CD4-positive, alpha-beta T cell (primary cell): ENCODE measurements at regions not wholly inside any gene's neighbourhood (a gene's known extent, or its start where the extent isn't known, plus 50 kb on each side); places are given as distances from the start of the nearest gene placed in this dataset.
"Not testable (repeated sequence)": the region's sequence is repeated elsewhere in the genome, so short reads cannot be mapped to it uniquely, and the experiment has no call there.

ENCODE experiments used
- ATAC-seq: fragments of 200-7000 bp; cut with Tn5 transposase; one replicate; pipeline ENCODE4 v1.10.0; 2022; ENCODE audit warnings: mild to moderate bottlenecking; ENCODE audit not compliant: poor library complexity
- CTCF ChIA-PET: fragments of 350-600 bp; sonication (Branson Sonifier 250); formaldehyde crosslinking; loops from one replicate; lab custom pipeline; 2021; ENCODE audit warnings: antibody characterized with exemption, inconsistent platforms; lab: Charles Lee
- POLR2A ChIA-PET: fragments of 350-600 bp; sonication (Branson Sonifier 250); formaldehyde crosslinking; loops from one replicate; lab custom pipeline; 2021; ENCODE audit warnings: antibody characterized with exemption, inconsistent platforms; lab: Charles Lee
- DNase-seq, 14 experiments: peaks; one replicate each; pipeline ENCODE4 v3.0.0-alpha.2; 2013 to 2020; ENCODE audit warnings: mixed read lengths in 2 of 14
- H3K27ac ChIP-seq, 2 donors: one replicate each; pipeline versions ENCODE4 v1.5.1 to v1.7.0; 2013; ENCODE audit warnings: low read length in 2 of 2, low read depth in 1 of 2, mild to moderate bottlenecking in 1 of 2
- H3K27me3 ChIP-seq, 2 experiments: 1 replicate in 1 of 2; 2 replicates in 1 of 2; pipeline versions ENCODE4 v1.6.1 to v1.7.0; 2013; ENCODE audit warnings: low read length in 2 of 2, control low read depth in 1 of 2, mild to moderate bottlenecking in 1 of 2, moderate library complexity in 1 of 2; ENCODE audit not compliant: insufficient read depth in 2 of 2, control insufficient read depth in 1 of 2
- H3K36me3 ChIP-seq: one replicate; pipeline ENCODE4 v1.6.1; 2013; ENCODE audit warnings: low read length, control low read depth; ENCODE audit not compliant: insufficient read depth
- H3K4me1 ChIP-seq: one replicate; pipeline ENCODE4 v1.6.1; 2013; ENCODE audit warnings: low read length, control low read depth; ENCODE audit not compliant: insufficient read depth
- H3K4me3 ChIP-seq: one replicate; pipeline ENCODE4 v1.5.1; 2013; ENCODE audit warnings: mild to moderate bottlenecking, low read length, moderate library complexity
- H3K9me3 ChIP-seq, 2 experiments: 1 replicate in 1 of 2; 2 replicates in 1 of 2; pipeline versions ENCODE4 v1.6.1 to v1.7.0; 2013; ENCODE audit warnings: low read length in 2 of 2, mild to moderate bottlenecking in 2 of 2, control low read depth in 1 of 2, moderate library complexity in 1 of 2; ENCODE audit not compliant: control insufficient read depth in 1 of 2, insufficient read depth in 1 of 2
- H3K27ac Mint-ChIP-seq: one replicate; pipeline ENCODE4 v1.8.0; 2020; ENCODE audit warnings: mixed read lengths
- H3K27me3 Mint-ChIP-seq: one replicate; pipeline ENCODE4 v1.8.0; 2021; ENCODE audit warnings: mixed read lengths
- H3K36me3 Mint-ChIP-seq: one replicate; pipeline ENCODE4 v1.8.0; 2021; ENCODE audit warnings: low read depth, mixed read lengths
- H3K4me1 Mint-ChIP-seq: one replicate; pipeline ENCODE4 v1.8.0; 2021; ENCODE audit warnings: low read depth, mixed read lengths
- H3K4me3 Mint-ChIP-seq: one replicate; pipeline ENCODE4 v1.8.0; 2020; ENCODE audit warnings: mild to moderate bottlenecking, mixed read lengths
- H3K9me3 Mint-ChIP-seq: one replicate; pipeline ENCODE4 v1.8.0; 2020; ENCODE audit warnings: mixed read lengths
- intact Hi-C, 2 experiments: fragments of 100-400 bp; cut with DNase I in 1 of 2; cut with micrococcal nuclease in 1 of 2; formaldehyde crosslinking; loops; one replicate each; pipeline versions ENCODE4 v1.15.1 to v1.9.0; 2023 to 2025; cut with DNase I, micrococcal nuclease
- TF ChIP-seq, protein P1 (sequence below): fragments of 200-600 bp; IDR thresholded peaks from one replicate; pipeline ENCODE4 v1.8.0; 2022; ENCODE audit warnings: antibody characterized with exemption, mild to moderate bottlenecking

DNA sequence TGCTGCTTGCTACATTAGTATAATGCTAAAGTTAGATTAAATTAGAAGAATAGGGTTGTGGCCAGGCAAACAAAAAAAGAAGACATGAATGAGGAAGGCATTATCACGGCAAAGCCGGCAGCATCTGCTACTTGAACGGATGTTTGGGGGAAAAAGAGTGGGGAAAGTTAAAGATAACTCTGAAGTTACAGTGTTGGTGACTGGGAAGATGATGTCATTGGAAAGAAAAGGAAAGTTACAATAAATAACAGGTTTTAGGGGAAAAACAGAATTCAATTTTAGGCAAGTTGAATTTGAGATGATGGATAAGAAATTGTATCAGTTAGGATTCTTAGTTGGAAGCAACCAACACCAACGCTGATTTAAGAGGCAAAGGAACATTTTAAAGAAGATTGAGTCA is 74.2 kb upstream of the NRN1 start:
- CTCF ChIA-PET: no interaction called here
- Histone ChIP-seq H3K9me3 (no peaks in the 10 kb centered on the region), H3K4me1 (no peaks in the 10 kb centered on the region), H3K4me3 (no peak overlapping the region), H3K36me3 (no peaks in the 10 kb centered on the region), H3K27ac (no peak overlapping the region), H3K27me3 (no peaks in the 10 kb centered on the region)
- no peak for ATAC-seq
- TF ChIP-seq, protein P1, sequence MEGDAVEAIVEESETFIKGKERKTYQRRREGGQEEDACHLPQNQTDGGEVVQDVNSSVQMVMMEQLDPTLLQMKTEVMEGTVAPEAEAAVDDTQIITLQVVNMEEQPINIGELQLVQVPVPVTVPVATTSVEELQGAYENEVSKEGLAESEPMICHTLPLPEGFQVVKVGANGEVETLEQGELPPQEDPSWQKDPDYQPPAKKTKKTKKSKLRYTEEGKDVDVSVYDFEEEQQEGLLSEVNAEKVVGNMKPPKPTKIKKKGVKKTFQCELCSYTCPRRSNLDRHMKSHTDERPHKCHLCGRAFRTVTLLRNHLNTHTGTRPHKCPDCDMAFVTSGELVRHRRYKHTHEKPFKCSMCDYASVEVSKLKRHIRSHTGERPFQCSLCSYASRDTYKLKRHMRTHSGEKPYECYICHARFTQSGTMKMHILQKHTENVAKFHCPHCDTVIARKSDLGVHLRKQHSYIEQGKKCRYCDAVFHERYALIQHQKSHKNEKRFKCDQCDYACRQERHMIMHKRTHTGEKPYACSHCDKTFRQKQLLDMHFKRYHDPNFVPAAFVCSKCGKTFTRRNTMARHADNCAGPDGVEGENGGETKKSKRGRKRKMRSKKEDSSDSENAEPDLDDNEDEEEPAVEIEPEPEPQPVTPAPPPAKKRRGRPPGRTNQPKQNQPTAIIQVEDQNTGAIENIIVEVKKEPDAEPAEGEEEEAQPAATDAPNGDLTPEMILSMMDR: no peak
- POLR2A ChIA-PET: no interaction called here
- Mint-ChIP-seq H3K36me3 (no peaks in the 10 kb centered on the region), H3K27me3 (peaks cover 28% of the 10 kb centered on the region), H3K9me3 (peaks cover 6% of the 10 kb centered on the region), H3K4me3 (no peak overlapping the region), H3K4me1 (no peaks in the 10 kb centered on the region), H3K27ac (no peak overlapping the region)
- no peak for DNase-seq
- intact Hi-C loops: no loop called here

DNA sequence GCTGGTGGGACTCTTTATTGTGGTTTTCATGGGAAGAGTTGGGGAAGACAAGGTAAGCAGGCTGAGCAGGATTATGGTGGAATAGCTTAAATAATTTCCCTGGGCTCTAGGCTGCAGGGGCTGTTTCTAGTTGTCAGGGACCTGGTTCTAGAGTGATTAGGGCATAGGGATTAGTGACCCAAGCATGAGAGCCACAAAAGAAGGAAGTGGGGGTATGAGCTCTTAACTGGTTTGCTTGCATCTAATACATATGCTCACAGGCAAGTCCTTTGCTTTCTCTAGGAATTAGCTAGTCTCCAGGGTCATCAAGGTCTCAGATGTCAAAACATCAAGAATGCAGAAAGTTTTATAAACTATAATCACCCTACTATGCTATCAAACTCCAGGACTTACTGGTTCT is 67.5 kb upstream of the NRN1 start:
- Histone ChIP-seq H3K4me3 (no peak overlapping the region), H3K27ac (no peak overlapping the region), H3K9me3 (no peaks in the 10 kb centered on the region), H3K27me3 (peaks cover 8 to 30% of the 10 kb centered on the region in 2 experiments), H3K36me3 (no peaks in the 10 kb centered on the region), H3K4me1 (no peaks in the 10 kb centered on the region)
- no peaks in the 10 kb centered on the region for H3K9me3 Mint-ChIP-seq
- H3K4me3 Mint-ChIP-seq: no peak overlapping the region
- DNase-seq (no peak), ATAC-seq (no peak)
- TF ChIP-seq, protein P1: no peak
- no peak overlapping the region for H3K27ac Mint-ChIP-seq
- no peaks in the 10 kb centered on the region for H3K36me3 Mint-ChIP-seq
- CTCF ChIA-PET: no interaction called here
- intact Hi-C loops: no loop called here
- POLR2A ChIA-PET: no interaction called here
- peaks cover 62% of the 10 kb centered on the region for H3K27me3 Mint-ChIP-seq
- no peaks in the 10 kb centered on the region for H3K4me1 Mint-ChIP-seq

DNA sequence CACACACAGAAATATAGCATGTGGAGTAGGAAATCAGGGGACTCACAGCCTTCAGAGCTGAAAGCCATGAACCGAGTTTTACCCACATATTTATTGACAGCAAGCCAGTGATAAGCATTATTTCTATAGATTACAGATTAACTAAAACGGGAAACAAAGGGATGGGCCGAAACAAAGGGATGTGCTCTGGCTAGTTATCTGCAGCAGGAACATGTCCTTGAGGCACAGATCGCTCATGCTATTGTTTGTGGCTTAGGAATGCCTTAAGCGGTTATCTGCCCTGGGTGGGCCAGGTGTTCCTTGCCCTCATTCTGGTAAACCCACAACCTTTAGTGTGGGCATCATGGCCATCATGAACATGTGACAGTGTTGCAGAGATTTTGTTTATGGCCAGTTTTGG is 61.4 kb upstream of the NRN1 start:
- H3K4me1 Mint-ChIP-seq, H3K36me3 Mint-ChIP-seq, CTCF ChIA-PET, POLR2A ChIA-PET, ATAC-seq, H3K4me3 Mint-ChIP-seq, H3K4me3 ChIP-seq, H3K4me1 ChIP-seq, H3K9me3 Mint-ChIP-seq, intact Hi-C loops, H3K27ac Mint-ChIP-seq, H3K9me3 ChIP-seq, DNase-seq, H3K36me3 ChIP-seq, H3K27ac ChIP-seq: not testable (repeated sequence)
- peaks cover 2 to 13% of the 10 kb centered on the region in 2 experiments for H3K27me3 ChIP-seq
- peaks cover 63% of the 10 kb centered on the region for H3K27me3 Mint-ChIP-seq

DNA sequence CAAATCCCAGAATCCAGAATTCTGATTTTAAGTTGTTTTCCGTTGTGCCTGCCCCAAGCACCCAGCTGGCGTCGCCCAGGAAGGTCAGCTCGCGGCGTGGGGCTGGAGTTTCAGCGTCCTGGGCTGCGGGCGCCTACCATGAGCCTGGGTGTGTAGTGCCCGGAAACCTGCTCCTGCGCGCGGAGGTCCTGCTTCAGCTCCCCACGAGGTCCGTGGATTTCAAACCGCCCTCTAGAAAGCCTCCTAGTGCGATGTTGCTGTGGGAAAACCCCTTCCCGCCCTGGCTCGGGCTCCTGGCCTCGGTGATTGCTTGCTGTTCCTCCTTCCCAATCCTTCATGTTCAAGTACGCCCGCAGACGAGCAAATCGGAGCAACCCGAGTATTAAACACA is 51.3 kb upstream of the NRN1 start:
- H3K36me3 Mint-ChIP-seq: no peaks in the 10 kb centered on the region
- POLR2A ChIA-PET: no interaction called here
- Histone ChIP-seq H3K36me3 (no peaks in the 10 kb centered on the region), H3K27ac (no peak overlapping the region), H3K27me3 (peaks cover 2 to 29% of the 10 kb centered on the region in 2 experiments), H3K4me1 (no peaks in the 10 kb centered on the region), H3K4me3 (no peak overlapping the region), H3K9me3 (no peaks in the 10 kb centered on the region)
- CTCF ChIA-PET: no interaction called here
- DNase-seq: no peak
- peaks cover 68% of the 10 kb centered on the region for H3K27me3 Mint-ChIP-seq
- ATAC-seq: no peak
- no peaks in the 10 kb centered on the region for H3K9me3 Mint-ChIP-seq
- TF ChIP-seq, protein P1: no peak
- intact Hi-C loops: no loop called here
- no peaks in the 10 kb centered on the region for H3K4me1 Mint-ChIP-seq
- no peak overlapping the region for H3K27ac Mint-ChIP-seq
- no peak overlapping the region for H3K4me3 Mint-ChIP-seq
